CD1c-positive myeloid dendritic cell (primary cell): ENCODE measurements at regions not wholly inside any gene's neighbourhood (a gene's known extent, or its start where the extent isn't known, plus 50 kb on each side); places are given as distances from the start of the nearest gene placed in this dataset.

Experiments
- DNase-seq: peaks from one replicate; pipeline ENCODE4 v3.0.0-alpha.2; 2016; ENCODE audit errors: extremely low spot score

DNA sequence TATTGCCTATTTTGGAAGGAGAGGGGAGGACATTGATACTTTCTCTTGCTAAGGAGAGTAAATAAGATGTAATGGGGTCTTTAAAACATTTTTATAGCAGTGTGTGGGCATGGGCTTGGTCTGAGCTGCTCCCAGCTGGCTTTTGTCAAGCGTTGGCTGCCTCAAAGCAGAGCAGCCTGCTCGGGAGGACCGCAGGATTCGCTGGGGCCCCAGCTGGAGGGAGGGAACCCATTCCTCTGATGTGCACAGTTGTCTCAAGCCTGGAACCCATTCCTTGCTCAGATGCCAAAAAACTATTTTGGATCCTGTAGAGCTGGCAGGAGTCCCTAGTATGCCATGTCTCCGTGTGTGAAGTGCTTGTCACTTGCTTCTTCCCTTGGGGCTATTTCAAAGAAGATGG, 59.4 kb upstream of the RMDN2 start:
- no peak for DNase-seq

DNA sequence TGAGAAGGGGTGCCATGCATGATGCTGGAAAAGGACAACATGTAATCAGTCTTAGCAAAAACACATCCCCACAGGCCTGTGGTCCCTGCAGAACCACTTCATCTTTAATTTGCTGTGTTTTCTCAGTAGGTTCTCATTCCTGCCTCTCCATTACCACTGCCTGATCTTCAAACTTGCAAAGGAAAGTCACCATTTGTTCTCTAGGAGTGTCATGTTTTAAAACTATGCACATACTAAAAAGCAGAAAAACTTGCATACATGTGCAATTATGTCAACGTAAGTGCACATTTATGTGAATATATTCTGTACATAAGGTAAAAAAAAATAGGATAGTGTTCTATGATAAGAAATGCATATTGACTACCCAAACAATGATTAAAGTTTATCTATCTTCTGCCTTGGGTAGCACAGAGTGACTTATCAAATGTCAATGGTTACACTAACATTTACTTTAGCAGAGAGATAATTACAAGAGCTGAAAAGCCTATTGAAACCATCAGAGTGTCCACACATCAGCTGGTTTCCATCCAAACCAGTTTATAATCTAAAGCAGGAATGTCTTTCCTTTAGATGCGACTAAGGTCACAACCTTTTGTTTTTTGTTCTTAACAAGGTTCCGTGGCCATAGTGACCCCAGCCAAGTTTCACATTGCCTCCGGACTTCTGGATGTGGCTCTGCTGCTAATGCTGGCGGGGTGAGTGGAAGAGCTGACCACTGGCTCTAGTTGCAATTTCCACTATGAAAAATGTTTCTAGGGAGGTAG, 58.7 kb upstream of the RMDN2 start:
- no peak for DNase-seq

DNA sequence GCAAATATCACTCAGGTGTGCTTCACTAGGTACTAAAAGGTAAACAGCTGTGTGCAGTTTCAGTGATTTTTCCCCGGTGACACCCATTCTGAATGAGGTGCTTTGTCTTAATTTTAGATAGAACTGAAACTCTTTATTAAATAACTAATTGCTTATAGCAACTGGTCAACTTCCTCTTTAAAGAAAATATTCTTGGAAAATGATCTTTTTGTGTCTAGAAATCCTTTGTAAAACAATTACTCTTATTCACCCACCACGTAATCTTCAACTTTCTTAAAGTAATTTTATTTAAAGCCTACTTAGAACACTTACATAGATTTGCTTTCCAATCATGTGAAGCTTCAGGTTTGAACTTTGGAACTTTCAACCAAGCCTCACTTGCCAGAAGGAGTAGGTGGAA, 57.9 kb upstream of the RMDN2 start:
- peak; percentile 55 for DNase-seq

DNA sequence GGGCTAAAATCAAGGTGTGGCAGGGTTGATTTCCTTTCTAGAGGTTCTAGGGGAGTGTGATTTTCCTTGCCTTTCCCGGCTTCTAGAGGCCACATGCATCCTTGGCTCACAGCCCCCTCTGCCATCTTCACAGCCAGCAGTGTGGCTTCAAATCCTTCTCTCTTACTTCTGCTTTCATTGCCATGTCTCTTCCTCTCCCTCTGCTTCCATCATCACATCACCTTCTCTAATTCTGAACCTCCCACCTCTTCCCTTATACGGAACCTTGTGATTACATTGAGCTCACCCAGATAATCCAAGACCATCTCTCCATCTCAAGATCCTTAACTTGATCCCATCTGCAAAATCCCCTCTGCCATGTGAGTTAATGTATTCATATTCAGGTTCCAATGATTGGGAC, 56.2 kb upstream of the RMDN2 start:
- DNase-seq: peak; percentile 72

DNA sequence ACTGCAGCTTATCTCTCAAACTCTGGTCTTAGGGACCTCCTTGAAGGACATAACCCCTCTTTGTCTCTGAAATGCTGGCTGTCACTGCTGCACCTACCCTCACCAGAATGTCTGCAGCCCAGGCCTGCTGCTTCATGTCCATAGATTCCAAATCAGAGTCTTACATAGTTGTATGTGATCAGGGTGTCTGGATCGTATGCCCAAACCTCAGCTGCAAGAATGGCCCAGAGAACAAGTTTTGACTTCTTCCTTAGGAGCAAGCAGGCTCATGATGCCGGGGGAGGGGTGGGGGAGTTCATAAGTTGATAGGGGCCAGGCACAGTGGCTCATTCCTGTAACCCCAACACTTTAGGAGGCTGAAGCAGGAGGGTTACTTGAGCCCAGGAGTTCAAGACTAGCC, 55.8 kb upstream of the RMDN2 start:
- no peak for DNase-seq

DNA sequence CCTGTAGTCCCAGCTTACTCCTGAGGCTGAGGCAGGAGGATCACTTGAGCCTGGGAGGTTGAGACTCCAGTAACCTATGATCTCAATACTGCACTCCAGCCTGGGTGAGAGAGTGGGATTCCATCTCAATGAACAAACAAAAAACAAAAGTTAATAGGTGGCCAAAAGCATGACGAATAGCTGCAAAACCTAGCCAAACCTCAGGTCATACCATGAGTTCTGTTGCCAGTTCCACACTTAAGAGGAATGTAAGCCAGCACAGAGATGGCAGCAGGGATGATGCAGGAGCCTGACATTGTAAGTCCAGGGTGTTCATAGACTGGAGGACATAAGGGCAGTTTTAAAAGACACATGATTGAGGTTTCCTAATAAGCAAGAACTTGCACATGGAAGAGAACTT, 55.3 kb upstream of the RMDN2 start:
- DNase-seq: no peak

DNA sequence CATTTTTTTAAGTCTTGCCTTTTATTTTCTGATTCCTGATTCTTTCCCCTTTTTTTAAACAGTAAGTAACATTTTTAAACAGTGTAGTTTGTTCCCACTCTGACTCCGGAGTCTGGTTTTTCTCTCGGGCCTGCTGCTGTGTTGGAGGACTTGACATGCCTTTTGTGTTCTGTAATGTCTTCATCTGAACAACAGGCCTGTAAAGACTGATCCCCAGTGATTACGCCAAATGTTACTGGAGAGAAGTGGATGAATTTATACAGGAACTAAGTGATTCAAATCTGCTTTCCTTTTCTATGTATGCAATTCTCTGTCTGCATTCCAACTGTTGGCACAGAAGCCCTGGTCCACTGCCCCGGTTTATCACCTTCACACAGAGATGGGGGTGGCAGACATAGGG, 54.3 kb upstream of the RMDN2 start:
- DNase-seq: peak; percentile 47

DNA sequence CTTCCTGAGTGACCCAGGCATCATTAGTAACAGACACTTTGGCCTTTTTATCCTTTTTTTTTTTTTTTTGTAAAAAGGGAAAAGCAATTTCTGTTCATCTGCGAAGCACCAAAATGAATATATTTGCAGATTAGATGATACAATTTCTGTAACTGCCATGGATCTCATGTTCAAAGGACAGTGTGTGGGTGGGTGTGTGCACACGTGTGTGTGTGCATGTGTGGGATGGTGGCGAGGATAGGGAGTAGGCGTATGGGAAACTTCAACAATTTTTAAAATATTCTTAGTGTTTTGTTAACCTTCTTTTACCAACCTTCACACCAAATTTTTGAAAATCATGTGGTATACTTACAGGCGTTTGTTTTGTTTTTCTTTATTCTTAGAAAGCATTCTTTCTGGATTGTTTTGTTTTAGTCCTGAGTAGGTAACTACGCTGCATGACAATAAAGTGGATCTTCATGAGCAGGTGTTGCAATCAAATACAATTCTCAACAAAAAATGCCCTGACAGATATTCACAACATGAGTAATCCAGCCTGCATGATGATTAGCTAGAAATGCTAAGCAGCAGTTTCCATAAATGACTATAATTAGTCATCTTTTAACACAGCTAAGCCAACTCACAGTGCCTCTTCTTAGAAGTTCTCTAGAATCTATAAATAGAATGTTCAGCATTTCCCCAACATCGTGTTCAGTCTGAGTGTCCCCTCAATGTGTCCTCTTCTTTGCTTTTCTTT, 53.5 kb upstream of the RMDN2 start:
- peak; percentile 91 for DNase-seq

DNA sequence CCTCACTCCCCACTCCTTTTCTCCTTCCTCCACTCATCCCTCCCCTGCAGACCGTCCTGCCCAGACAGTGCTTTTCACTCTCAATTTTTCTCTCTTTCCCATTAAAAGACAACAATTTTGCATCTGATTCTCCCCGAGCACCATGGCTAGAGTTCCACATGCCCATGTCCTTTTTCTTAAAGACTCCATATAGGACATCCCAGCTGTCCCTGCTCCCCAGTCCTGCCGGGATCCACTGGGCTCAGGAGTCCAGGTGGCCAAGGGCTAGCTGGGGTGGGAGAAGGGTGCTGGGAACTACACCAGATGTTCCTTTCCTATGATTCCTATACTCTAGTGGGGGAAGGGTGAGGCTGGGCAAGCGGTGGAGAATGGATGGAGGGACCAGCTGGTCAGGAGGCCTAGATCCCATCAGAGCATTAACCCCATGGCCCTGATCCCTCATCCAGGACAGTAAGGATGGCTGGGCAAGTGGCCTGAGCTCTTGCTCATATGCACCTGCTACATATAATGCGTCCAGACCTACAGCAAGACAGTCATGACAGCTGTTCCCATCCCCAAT, 52.8 kb upstream of the RMDN2 start:
- DNase-seq: no peak

DNA sequence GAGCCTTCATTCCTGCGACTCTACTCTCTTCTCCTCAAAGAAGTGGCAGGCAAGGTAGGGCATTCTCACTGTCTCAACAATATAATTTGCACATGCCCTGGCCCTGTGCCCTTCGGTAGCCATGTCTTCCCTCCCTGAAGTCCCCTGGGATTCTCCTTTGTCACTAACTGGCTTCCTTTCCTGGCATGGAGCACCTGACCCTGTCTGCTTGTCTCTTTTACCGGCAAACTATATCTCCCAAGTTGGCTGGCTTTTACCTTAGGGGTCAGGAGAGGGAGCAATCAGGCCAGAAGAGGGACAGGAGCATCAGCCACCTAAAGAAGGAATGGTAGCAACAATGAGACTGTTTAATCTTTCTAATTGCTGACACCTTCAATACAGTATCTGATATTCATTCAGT, 51.9 kb upstream of the RMDN2 start:
- no peak for DNase-seq

DNA sequence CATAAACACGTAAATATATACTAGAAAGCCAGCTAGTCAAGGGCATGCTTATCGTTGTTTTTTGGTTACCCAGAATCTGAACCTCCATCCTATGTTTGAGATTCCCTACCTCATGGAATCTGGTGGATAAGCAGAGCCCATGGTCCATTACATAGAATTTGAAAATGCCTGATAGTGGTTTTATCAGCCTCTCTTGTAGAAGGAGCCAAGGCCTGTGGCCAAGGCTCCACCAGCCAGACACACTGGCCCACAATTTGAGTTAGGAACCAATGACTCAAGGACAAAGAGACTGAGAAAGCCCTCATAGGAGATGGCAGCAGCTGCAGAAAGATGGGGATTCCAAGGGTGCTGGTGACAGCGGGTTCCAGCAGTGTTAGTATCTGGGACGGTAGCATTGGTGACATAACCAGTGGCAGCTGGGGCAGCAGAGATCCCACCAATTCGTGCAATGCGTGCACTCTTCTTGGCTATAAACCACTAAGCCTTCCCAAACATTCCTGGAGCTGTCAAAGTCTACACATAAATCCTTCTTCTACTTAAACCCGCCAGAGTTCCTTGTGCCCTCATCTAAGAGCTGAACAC, 51.2 kb upstream of the RMDN2 start:
- DNase-seq: no peak

DNA sequence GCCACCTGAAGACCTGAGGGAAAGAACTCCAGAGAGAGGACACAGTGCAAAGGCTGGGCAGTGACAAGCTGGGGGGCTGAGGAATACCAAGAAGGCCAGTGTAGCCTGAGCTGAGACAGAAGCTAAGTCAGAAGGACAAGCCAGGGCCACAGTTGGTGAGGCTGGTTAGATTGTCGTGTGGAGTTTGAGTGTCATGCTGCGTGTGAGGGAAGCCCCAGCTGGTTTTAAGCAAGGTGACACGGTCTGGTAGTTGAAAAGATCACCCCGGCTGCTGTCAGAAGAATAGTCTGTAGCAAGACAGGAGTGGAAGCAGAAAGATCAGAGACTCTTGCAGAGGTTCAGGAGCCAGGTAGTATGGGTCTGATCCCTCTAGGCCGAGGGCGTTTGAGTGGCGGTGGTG, 50.6 kb upstream of the RMDN2 start:
- DNase-seq: no peak
